HG03139 (cell line): ENCODE measurements at regions not wholly inside any gene's neighbourhood (a gene's known extent, or its start where the extent isn't known, plus 50 kb on each side); places are given as distances from the start of the nearest gene placed in this dataset.

Source experiments
- ATAC-seq: cut with Tn5 transposase; IDR thresholded peaks from one replicate; pipeline ENCODE4 v1.9.1; 2021; ENCODE audit not compliant: unreplicated experiment

DNA sequence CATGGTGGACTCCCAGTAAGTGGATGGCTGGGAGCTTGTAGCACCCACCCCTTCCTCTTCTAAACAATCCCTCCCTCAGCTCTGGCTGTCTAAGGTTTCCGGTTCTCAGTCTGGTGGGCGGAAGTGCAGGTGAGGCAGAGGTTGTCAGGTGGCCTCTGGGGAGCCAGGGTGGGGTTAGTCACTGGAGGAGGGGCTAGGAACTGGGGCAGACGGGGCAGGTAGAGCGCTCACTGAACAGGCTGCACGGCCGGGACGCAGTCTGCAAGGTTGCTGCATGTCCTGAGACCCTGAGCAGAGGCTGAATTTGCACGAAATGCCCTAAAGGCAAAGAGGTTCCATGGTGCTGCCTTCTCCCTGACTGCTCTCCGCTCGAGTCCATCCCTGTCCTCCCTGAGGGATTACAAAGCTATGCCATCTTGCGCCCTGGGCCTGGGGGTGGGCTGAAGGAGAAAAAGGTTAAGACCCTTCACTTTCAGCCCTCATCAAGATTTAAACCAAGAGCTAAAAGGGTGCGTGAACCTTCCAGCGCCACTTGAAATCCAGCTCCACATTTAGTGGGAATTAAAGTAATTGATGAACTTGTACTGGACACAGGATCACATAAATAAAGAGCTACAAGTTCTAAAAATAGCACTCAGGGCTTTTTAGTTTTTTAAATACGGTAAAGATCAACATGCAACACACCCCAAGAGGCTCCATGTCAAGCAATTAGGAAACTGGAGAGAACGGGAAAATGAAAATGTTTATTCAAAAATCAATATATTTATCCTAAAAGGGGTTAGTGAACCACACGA lies 62.3 kb upstream of the CTBP2 start:
- no peak for ATAC-seq

DNA sequence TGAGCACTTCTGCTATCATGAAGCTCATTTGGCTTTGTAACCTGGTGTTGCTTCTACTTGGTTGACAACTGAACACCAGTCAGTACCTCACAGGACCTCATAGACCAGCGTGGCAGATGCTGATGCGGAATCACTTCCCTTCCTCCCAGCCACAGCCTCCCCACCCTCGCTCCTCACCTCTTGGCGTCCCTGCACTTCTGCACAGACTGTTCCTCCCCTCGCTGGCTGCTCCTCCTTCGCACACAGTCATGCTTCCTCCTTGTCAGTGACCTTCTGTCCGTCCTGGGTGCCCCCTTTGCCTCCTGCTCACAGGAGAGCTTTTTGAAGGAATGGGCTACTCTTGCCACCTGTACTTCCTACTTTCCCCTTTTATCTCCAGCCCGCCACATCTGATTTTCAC lies 61.4 kb upstream of the CTBP2 start:
- ATAC-seq = no peak

GRCh38 chr10:125219776-125220175 lies 59.4 kb upstream of the CTBP2 start:
- ATAC-seq = no peak

DNA sequence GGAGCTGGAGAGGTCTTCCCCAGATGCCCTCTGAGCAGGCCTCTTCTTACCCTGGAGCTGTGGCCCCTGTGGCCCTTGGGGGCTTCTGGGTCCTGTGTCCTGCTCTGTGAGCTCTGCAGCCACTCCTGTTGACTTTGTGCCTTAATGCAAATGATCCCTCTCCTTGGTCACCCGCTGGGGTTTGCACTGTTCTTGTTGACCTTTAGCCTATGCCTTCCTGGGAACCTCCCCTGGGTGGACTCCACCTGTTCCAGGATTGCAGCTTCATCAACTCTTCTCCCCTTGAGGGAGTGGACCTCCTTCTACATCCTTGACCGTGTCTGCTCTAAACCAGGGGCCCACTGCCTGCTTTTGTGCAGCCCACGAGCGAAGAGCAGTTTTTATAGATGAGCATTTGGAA lies 58.6 kb upstream of the CTBP2 start:
- ATAC-seq = no peak

DNA sequence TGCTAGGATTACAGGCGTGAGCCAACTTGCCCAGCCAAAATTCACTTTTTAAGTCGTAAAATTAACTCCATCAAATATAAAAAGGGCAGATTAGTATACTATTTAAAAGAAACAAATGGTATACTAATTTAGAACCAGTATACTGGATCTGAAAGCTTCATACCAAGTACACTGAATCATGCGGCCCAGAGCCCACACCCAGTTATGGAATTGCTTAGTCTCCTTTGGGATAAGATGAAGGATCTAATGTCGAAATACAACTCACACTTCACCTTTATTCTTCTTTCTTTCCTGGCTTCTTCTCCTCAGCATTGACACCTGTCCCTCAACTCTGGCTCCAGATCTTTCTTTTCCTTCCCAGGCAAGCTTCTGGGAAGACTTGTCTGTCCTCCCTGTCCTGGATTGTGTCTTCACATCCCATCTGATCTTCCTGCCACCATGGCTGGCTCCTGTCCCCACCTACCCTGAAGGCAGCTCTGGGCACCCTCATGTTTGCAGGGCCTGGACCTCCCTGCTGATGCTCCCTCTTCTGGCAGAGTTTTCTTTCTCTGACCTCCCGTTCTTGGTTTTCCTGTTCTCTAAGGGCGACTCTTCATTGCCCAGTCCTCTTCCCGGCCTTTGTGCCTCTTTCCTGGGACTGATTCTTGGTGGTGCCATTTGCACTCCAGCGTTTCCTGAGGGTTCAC lies 57.8 kb upstream of the CTBP2 start:
- ATAC-seq = no peak

DNA sequence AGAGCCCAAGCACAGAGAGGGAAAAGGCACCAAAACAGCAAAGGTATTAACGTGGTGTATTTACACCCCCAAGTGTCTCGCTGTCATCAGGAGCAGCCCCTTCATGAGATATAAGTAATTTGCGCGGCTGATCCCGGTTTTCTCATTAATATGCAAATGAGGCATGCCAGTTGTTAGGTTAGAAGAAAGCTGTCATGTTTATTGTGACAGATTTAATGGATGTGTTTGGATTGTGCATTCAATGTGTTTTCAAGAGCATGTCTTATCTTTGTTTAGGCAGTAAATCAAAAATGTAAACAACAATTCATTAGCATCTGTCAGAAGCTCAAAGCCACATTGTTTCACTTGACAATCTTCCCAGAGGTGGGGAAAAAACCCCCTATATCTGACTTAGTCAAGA lies 56.5 kb upstream of the CTBP2 start:
- no peak for ATAC-seq

DNA sequence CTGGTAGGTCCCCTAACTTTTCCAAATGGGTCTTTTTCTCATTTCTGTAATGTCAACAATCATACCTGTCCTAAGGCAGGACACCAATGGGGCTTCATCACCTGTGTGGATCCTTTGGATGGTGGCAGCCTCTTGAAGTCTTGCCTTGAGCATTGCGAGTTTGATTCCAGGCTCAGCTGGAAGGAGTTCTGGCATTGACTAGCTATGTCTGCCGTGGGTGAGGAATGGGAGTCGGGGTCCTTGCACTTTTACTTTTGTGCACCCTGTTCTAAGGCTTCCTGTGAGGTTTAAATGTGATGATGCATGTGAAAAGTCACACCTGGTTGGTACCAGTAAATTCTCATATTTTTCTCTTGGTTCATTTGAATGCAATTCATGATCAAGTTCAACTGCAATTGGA lies 55.9 kb upstream of the CTBP2 start:
- no peak for ATAC-seq

GRCh38 chr10:125214283-125214570 lies 53.9 kb upstream of the CTBP2 start:
- no peak for ATAC-seq

GRCh38 chr10:125213541-125214282 lies 53.3 kb upstream of the CTBP2 start:
- no peak for ATAC-seq

DNA sequence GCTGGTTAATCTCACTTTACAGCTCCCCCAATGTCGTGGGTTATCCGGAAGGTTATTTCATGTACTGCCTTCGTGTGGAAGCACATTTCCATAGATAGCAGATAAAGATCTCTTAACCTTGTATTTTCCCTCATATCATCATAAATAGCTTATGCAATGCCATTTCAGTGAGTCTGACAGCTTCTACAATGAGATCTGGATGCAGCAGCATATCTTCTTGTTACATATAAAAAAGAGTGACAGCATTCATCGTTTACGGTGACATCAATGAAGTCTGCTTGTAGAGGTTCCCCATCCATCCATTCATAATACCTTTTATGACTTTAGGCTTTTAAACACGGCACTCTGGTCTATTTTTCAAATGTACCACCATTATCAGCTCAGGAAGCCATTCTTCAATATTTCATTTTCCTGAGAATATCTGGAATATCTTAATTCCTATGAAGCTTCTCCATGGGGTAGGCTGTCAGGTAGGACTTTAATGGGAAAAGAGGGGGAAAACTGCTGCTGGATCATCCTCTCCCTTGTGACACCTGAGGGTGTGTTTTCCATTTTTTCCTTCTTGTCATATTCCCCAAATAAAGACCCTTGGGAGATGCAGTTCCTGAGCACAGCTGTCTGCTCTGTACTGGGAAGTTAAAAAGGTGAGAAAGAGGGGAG lies 51.9 kb upstream of the CTBP2 start:
- no peak for ATAC-seq
